ENCODE measurements at regions not wholly inside any gene's neighbourhood (a gene's known extent, or its start where the extent isn't known, plus 50 kb on each side); places are given as distances from the start of the nearest gene placed in this dataset.

DNA sequence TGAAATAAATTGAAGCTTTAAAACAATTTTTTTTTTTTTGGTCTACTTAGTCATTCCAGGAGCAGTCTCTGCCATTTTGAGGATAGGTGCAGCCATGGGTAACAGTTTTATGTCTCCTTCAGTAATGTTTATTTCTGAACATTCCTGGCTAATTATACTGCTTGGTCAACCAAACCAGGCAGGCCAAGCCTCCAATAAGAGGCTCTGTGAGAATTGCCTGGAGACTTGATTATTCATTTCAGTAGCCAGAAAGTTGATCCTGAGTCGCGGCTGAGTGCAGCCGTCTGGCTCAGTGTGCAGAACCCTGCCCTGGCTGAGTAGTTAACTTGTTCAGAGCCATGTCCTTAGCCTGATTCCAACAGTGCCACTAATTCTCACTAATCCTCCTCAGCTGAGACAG is 364.0 kb upstream of the FAT3 start:
- peak; percentile 13 for DNase-seq (ENCODE audit: low read depth)

DNA sequence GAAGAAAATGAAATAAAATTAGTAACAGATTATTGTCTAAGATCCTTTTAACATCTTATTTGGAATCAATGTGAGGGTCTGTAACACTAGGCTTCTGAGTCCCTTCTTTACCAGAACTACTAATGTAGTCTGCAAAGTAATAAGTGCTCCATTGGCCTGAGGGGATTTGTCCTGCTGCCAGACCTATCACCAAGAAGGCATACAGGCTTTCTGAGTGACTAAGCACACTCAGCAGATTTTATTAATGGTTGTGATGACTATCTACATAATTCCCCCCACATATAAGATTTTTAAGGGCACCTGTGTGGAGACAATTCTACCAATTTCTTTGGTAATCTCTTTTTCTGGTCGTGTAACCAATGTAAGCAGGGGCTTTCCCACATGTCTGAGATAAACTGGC is 365.0 kb upstream of the FAT3 start:
- no peak for DNase-seq (ENCODE audit: low read depth)

DNA sequence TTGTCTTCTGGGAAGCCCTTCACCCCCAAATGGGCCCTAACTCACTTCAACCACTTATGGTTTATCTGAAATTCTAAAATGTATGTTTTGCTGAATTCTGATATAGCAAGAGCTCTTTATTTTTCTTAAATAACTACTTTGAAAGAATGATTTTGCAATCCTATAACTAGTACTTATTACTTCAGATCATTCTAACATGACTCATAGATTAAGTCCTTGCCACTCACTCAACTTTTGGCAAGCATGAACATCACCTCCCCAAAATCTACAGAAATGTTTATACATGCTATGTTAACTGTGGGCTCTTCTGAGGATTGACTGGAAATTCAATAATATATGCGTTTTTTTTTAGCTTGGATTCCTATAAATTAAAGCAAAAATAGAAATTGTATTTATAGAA is 367.4 kb upstream of the FAT3 start:
- DNase-seq (ENCODE audit: low read depth): peak; percentile 40

DNA sequence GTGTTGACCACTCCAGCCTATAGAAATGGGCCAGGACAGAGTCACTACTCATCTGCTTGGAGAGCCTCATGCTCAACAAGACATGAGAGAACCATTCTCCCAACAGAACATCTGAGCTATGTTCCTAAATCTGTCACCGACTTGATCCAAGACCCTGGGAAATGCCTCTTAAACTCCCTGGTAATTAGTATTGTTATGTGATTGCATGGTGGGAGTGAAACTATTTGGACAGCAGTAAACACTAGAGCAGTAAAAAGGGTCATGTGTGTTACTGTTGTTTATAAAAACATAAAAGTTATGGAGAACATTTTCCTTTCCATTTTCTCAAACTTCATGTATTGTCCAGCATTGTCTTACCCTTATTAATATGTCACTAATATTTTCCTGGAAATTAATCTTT is 369.8 kb upstream of the FAT3 start:
- DNase-seq (ENCODE audit: low read depth): no peak

DNA sequence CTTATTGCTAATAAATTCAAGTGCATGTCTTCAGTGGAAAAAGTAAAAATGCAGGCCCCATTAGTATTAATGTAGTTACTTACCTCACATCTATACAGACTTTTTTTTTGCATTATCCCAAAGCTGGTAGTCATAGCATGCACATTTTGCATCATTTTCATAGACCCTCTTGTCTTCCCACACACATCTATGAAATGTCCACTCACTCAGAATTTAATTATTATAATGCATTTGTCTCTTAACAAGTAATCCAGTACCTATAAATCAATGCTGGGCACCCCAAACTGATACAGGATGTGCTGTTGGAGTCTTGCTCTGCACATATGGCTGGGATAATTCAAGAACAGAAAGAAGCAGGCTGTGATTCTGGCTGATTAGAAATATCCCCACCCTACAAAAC is 370.4 kb upstream of the FAT3 start:
- DNase-seq (ENCODE audit: low read depth): no peak

DNA sequence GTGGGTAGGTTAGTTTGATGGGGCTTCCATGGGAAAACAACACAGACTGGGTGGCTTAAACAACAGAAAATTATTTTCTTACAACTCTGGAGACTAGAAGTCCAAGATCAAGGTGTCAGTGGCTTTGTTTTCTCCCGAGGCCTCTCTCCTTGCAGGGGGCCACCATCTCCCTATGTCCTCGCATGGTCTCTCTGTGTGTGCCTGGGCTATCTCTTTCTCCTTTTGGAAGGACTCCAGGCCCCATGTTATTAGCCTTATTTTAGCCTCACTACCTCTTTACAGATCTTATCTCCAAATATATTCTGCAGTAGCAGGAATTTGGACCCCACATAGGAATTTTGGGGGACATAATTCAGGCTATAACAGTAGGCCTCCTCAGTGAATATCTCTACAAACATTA is 372.7 kb upstream of the FAT3 start:
- DNase-seq (ENCODE audit: low read depth): no peak

DNA sequence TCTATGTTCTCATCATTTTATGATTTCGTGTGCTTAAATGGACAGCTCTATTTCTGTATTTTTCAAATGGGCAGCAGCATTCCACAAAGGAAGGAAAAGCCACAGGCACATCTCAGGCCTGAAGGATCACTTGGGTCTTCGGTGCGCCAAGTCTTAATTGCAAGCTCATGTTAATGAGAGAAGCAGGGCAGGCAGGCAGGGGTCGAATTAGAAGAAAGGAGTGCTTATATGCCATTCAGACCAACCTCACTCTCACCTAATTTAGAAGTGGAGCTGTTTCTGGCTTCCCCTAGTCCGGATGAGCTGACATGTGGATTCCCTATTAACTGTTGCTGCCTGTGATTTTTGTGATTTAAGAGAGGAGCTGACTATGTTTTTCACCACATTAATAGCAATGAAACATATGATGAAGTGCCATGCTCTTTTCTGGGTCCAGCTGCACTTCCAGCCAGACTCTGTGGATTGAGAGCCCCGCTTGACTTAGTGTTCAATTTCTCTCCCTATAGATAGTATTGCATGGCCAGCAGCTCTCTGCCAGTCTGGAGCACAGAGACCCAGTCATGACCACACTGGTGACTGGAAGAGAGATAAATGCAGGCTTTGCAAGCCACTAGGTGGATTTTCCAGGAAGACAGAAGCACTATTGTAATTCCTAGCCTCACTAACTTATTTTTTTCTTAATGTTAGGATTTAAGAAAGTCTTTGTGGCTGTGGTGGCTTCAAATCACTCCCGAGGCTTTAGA is 373.9 kb upstream of the FAT3 start:
- DNase-seq (ENCODE audit: low read depth): no peak

DNA sequence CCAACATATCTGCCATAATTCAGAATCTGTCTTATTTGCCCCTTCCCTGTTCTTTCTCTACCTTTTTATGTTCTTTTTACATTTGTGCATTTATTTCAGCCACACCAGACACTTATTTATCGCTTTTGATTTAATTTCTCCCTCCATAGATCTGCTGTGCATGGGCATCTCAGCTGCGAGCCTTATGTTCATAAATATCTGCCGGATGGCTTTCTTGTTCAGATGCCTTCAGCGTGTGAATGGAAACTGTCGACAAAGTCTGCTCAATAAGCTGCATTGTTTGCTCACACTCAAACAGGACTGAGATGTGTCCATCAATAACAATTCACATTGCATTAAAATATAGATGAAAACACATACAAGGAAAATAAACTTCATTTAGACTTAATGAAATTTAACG is 374.6 kb upstream of the FAT3 start:
- no peak for DNase-seq (ENCODE audit: low read depth)

DNA sequence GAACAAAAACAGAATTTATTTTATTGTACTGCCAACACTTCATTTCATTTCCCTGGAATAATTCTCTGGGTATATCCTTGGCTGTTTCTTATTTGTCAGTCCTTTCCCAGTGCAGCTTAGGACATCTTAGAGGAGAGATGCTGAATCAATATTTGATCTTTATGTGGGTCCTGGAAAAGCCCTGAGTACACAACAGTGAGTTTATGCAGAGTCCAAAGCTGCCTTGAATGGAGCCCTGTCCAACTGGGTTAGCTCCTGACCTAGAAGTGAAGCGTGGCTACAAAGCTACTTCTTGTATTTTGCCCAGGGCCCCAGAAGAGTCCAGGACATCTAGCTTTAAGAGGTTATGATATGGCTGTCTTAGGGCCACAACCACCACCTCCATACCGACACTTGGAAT is 378.0 kb upstream of the FAT3 start:
- no peak for DNase-seq (ENCODE audit: low read depth)

DNA sequence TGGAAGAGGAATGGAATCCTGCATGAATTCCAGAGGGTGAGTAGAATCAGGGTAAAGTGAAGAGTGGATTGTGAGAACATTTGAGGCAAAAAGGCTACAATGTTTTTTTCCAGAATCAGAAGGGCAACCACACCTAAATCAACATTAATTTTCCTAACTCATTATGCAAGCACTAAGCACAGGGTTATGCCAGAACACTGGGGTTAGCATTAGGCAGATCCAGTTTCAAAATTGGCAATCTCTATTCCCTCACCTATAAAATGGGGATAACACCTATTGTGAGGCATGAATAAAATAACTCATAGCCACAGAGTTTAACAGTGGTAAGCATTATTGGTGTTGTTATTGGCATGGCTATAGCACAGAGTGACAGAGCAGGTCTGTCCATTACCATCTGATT is 378.6 kb upstream of the FAT3 start:
- no peak for DNase-seq (ENCODE audit: low read depth)

DNA sequence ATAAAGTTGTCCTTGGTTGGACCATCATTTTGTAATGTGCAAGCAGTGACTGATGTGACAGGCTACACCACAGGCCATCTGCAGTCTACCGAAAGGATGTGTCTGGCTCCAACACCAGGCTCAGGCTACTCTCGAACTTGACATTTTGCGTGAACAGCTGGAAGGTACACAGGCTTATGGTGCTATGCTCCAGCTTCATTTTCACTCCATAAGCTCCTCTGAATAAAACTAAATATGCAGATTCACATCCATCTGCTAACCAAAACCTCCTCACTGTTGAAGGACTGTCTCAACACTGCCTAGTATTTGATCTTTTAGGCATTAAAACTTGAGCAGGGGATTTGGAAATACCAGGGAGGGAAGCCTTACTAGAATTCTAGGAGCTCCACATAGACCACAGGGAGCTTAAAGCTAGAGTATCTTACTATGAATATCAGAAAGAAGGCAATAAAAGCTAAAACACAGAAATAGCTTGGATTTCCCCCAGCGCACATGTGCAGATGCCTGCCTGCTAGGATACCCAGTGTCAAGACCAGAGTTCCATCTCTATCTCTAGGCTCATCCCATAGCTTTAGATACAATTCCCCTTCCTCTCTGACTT is 383.9 kb upstream of the FAT3 start:
- no peak for DNase-seq (ENCODE audit: low read depth)

DNA sequence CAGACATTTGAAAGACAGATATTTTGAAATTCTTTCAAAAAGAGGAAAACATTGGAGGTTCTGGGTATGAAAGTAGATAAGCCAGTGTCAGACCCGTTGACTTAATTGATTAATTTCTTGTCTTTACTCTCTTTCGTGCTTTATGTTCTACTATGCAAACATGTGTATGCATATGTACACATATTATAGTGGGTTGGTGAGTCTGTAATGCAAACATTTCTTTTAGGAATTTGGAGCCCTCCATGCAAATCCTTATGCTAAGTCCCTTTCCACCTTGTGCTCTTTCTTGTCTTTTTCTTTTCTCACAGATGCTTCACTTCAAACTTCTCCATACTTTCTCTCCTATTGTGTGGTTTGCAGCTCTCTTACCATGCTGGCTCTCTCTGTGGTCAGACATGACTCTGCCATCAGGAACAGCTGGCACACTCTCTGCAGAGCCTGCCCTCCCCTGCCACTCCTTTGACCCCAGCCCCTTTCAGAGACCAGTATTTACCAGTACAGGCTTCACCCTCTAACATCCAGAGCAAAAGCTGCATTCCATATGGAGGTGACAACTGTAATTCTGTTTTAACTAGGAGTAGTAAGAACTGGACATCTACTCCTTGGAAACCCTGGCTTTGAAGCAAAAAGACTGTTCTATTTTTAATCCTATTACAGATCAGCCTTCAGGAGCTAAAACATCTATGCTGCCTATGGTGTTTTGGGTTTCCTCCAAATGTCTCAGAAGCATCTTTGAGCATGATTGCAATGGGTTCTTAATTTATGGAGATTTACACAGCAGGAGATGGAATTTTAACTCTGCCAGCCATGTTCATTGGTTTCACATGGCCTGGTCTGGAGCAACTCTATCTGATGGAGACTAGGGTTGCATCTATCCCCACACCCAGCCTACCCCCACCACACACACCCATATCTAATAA is 386.9 kb upstream of the FAT3 start:
- no peak for DNase-seq (ENCODE audit: low read depth)

DNA sequence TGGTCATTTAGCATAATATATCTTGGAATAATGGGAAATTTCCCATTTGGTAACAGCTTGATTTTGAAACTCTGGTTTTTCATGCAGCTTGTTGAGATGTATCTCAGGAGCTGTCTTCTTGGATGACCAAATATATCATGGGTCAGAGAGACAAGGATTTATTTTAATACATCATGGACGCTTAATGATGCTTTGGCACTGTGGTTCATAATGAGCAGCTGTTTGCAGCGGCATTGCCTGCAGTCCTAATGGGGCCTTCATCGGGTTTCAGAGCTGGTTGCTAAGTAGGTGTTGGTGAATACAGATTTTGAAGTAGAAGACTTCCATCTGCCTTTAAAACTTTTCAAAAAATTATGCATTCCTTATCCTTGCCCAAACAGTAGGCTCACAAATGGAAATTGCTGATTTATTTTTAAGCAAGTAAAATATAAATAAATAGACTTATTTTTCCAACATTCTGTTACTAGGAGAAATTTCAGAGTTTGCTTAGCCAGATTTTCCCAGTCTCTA is 389.5 kb upstream of the FAT3 start:
- no peak for DNase-seq (ENCODE audit: low read depth)

DNA sequence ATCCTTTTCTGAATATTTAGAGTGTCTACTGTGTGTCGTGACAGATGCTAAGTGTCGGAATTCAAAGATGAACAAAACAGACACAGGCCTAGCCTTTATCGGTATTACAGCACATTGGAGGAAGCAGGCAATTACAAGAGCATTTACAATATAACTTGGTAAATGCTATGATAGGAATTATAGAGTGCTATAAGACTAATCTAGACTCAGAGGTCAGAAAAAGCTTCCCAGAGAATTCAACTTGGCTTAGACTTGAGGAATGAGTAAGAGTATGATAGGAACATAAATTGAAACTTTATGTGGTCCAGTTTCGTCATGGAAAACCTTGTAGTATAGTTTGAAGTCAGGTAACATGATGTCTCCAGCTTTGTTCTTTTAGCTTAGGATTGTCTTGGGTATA is 395.7 kb upstream of the FAT3 start:
- no peak for DNase-seq (ENCODE audit: low read depth)

DNA sequence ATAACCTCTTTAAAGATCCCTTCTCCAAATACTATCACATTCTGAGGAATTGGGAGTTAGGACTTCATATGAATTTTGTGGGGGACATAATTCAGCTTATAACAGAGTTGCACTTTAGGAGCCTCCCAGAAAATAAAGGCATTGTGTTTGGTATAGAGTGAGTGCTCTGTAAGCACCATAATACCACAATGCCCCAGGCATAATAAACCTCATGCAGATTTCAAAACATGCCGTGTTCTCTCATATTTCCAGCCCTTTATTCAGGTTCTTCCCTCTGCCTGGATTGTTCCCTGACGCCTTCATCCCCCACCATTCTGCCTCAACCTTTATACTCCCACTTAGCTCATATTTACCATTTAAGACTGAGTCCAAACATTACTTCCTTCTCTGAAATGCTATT is 398.8 kb upstream of the FAT3 start:
- DNase-seq (ENCODE audit: low read depth): no peak

DNA sequence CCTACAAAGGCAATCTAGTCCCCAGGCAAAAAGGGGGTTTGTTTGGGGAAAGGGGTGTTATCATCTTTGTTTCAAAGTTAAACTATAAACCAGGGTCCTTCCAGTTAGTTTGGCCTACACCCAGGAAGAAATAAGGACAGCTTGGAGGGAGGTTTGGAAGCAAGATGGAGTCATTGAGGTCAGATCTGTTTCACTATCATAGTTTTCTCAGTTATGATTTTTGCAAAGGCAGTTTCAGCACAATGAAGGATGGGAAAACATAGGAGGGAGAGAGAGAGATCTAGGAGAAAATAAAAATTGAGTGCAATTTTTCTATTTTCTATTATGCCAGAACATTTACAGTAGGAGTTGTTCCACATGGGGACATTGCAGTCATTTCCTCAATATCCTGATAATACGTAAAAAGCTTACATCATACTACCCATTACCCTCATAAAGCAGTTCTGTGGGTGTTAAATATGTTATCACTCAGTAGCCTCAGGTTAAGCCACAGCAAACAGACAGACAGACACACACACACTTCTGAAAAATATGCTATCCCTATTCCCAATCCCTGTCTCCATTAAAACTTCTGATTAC is 401.3 kb upstream of the FAT3 start:
- no peak for DNase-seq (ENCODE audit: low read depth)

DNA sequence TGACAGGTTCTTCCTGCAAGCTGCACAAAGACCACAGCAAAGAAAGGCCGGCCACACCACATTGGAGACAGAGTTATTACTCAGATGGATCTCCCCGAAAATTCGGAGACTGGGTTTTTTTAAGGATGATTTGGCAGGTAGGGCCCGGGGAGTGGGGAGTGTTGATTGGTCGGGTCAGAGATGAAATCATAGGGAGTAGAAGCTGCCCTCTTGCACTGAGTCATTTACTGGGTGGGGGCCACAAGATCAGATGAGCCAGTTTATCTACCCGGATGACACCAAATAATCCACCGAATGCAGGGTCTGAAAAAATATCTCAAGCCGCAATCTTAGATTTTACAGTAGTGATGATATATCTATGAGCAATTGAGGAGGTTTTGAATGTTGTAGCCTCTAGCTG is 401.8 kb upstream of the FAT3 start:
- no peak for DNase-seq (ENCODE audit: low read depth)

DNA sequence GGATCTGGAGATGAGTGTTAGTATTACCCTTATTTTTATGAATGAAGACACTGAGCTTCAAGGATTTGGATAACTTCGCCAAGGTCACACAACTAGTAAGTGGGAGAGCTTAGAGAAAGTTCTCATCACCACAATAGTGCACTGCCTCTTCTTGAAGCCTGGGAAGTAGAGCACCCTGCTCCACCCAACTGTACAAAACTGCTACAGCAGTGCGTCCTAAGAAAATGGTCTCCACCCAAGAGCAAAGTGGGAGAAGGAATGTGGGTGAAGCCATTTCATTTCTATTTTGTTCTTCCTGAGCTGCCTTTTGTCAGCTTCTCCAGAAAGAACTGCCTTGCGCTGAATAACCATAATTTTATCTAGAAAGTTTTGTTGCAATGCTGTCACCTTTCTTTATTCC is 403.9 kb upstream of the FAT3 start:
- DNase-seq (ENCODE audit: low read depth): no peak

DNA sequence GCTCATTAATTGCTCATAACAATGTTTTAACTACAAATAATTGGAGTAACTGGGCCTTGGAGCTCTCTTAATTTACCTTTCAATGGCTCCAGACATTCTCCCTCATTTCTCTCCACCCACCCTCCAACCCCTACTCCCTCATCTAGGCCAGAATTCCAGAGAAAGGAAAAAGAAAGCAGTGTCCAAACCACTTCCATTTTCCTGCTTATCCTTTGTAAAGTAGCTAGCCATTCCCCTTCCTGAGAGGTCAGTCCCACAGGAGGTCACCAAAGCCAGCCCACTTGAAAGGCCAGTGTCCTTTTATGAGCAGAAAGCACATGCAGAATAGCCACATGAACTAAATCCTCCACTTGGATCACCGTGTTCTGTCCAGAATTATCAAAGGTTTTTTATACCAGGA is 404.8 kb upstream of the FAT3 start:
- no peak for DNase-seq (ENCODE audit: low read depth)

DNA sequence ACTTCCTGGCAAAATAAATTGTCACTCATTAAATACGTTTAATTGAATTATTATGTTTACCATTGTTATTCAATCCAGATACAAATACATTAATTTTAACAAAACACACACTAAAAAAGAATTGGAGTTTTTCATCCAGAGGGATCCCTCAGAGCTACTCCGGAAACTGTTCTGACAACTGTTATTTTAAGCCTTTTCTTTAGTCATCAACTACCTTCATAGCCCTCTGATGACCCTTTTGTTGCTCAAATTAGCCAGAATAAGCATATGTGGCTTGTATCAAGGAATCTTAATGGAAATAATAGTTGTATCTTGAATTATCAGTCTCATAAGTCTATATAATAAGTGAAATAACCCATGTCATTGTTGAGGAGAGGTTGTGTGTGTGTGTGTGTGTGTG is 405.4 kb upstream of the FAT3 start:
- DNase-seq (ENCODE audit: low read depth): no peak

DNA sequence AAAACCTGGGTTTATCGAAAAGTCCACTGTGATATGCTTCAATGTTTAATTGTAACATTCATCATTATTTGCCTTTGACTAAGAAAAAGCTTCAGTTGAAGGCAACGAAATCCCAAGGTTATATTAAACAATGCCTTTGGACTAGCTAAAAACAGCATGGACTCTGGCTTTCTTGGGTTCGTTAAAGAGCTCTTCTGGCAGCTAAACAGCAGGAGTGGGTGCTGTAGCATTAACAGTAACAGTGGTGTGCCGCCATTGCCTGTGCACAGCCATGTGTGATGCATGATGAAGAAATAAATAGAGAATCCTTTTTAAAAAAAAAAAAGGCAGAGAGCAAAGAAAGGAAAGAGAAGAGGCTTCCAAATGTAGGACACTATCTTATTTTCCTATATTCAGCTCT is 406.6 kb upstream of the FAT3 start:
- DNase-seq (ENCODE audit: low read depth): no peak

DNA sequence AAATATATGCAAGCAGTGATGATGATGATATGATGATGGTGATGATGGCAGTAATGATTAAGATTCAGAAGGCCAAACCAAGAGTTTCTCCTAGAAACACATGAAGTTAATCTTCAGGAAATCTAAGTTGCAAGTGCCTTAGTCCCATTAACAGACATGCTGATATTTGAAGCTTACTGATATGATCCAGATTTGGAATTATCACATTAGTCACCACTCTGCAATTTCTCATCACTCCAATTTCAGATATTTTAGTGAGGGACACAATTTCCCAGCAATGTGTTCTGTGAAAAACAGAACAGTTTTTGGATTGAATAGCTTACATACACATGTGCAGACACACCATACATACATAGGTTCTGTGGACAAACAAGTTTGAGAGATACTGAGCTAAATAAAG is 411.4 kb upstream of the FAT3 start:
- DNase-seq (ENCODE audit: low read depth): no peak

DNA sequence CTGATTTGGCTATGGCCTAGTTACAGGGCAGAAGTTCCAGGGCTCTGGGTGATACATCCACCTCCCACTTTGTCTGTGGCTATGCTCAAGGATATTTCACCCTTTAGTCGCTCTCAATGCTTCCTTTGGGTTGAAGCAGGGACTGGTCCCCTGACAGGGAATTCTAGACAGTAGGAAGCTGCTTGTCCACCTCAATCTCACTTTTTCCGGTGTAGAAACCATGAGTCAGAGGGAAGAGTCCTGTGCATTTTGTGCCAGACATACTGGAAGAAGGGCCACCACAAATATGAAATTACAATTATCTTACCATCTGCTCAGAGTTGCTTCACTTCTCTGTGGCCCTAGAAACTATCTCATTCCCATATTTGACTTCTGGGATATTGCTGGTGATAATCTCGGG is 413.7 kb upstream of the FAT3 start:
- no peak for DNase-seq (ENCODE audit: low read depth)

All from stromal cell of bone marrow (primary cell).